Loucy (cell line): ENCODE measurements at regions not wholly inside any gene's neighbourhood (a gene's known extent, or its start where the extent isn't known, plus 50 kb on each side); places are given as distances from the start of the nearest gene placed in this dataset.

ENCODE experiments used
- H2AFZ ChIP-seq: fragments of 200-600 bp; sonication (generic); 2 replicates; pipeline ENCODE4 v1.6.0; 2016; ENCODE audit warnings: antibody characterized with exemption, mild to moderate bottlenecking, low read length, moderate library complexity
- H3F3A ChIP-seq: fragments of 200-600 bp; 2 replicates; pipeline ENCODE4 v1.6.0; 2016; ENCODE audit warnings: antibody characterized with exemption, low read depth, mild to moderate bottlenecking
- H3K27me3 ChIP-seq: fragments of 200-600 bp; sonication (generic); 2 replicates; pipeline ENCODE4 v1.6.1; 2014; ENCODE audit warnings: low read length, mild to moderate bottlenecking; ENCODE audit not compliant: insufficient read depth, poor library complexity, severe bottlenecking
- H3K36me3 ChIP-seq: fragments of 200-600 bp; sonication (generic); 2 replicates; pipeline ENCODE4 v1.6.1; 2016; ENCODE audit warnings: low read length; ENCODE audit not compliant: insufficient read depth
- H3K4me1 ChIP-seq: fragments of 200-600 bp; sonication (generic); 2 replicates; pipeline ENCODE4 v1.5.1; 2014; ENCODE audit warnings: low read length, mild to moderate bottlenecking; ENCODE audit not compliant: insufficient read depth, poor library complexity, severe bottlenecking
- H3K4me2 ChIP-seq: fragments of 200-600 bp; sonication (generic); 2 replicates; pipeline ENCODE4 v1.6.0; 2014; ENCODE audit warnings: antibody characterized with exemption, low read length, low read depth, mild to moderate bottlenecking; ENCODE audit not compliant: poor library complexity, severe bottlenecking
- H3K4me3 ChIP-seq: fragments of 200-600 bp; sonication (generic); 2 replicates; pipeline ENCODE4 v1.5.1; 2014; ENCODE audit warnings: low read length, mild to moderate bottlenecking, mixed read lengths; ENCODE audit not compliant: poor library complexity, severe bottlenecking
- H3K79me2 ChIP-seq: fragments of 200-600 bp; sonication (generic); 2 replicates; pipeline ENCODE4 v1.6.1; 2014; ENCODE audit warnings: low read length; ENCODE audit not compliant: insufficient read depth
- H3K9ac ChIP-seq: fragments of 200-600 bp; sonication (generic); 2 replicates; pipeline ENCODE4 v1.6.0; 2014; ENCODE audit warnings: mild to moderate bottlenecking, low read depth, low read length, moderate library complexity; ENCODE audit not compliant: poor library complexity, severe bottlenecking
- H3K9me2 ChIP-seq: fragments of 200-600 bp; sonication (generic); replicated peaks from 2 replicates; pipeline ENCODE4 v1.6.1; 2016; ENCODE audit warnings: low read depth, low read length, mixed read lengths
- H3K9me3 ChIP-seq: fragments of 200-600 bp; sonication (generic); 2 replicates; pipeline ENCODE4 v1.6.1; 2014; ENCODE audit warnings: mild to moderate bottlenecking, antibody characterized with exemption, low read length, low read depth; ENCODE audit not compliant: insufficient read depth
- H4K20me1 ChIP-seq: fragments of 200-600 bp; sonication (generic); 2 replicates; pipeline ENCODE4 v1.6.0; 2014; ENCODE audit warnings: antibody characterized with exemption, low read length, mild to moderate bottlenecking; ENCODE audit not compliant: insufficient read depth, poor library complexity, severe bottlenecking
- EZH2phosphoT487 ChIP-seq: fragments of 200-600 bp; IDR thresholded peaks from 2 replicates; pipeline ENCODE4 v1.6.1; 2018; ENCODE audit warnings: antibody characterized with exemption, mild to moderate bottlenecking, moderate library complexity, borderline replicate concordance
- TF ChIP-seq, protein P1 (sequence below): fragments of 200-600 bp; sonication (generic); conservative IDR thresholded peaks from 2 replicates; pipeline ENCODE4 v1.5.1; 2014; ENCODE audit warnings: mild to moderate bottlenecking, antibody characterized with exemption, low read length

DNA sequence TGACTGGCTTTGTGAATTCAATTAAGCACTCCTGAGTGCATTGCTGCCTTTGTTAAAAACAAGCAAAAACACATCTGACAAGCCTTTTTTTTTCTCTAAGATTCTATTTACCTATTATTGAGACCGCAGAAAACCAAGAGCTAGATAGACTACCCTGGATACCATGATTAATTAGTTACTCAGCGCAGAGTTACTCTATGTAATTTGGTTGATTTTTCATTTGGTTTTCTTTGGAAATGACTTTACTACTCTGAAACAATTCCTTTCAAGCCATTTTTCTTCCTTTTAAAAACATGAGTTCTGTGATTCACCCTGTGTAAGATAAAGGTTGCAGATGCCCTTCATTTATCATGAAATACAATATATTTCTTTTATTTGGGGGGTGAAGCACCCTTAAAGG is 421.6 kb upstream of the PIK3R1 start:
- no peak for TF ChIP-seq EZH2phosphoT487
- TF ChIP-seq, protein P1, sequence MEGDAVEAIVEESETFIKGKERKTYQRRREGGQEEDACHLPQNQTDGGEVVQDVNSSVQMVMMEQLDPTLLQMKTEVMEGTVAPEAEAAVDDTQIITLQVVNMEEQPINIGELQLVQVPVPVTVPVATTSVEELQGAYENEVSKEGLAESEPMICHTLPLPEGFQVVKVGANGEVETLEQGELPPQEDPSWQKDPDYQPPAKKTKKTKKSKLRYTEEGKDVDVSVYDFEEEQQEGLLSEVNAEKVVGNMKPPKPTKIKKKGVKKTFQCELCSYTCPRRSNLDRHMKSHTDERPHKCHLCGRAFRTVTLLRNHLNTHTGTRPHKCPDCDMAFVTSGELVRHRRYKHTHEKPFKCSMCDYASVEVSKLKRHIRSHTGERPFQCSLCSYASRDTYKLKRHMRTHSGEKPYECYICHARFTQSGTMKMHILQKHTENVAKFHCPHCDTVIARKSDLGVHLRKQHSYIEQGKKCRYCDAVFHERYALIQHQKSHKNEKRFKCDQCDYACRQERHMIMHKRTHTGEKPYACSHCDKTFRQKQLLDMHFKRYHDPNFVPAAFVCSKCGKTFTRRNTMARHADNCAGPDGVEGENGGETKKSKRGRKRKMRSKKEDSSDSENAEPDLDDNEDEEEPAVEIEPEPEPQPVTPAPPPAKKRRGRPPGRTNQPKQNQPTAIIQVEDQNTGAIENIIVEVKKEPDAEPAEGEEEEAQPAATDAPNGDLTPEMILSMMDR: no peak
- Histone ChIP-seq H3K4me2 (no peak overlapping the region), H3K27me3 (no peaks in the 10 kb centered on the region)

GRCh38 chr5:67793418-67793817 is 422.1 kb upstream of the PIK3R1 start:
- H3K9me3 ChIP-seq: no peaks in the 10 kb centered on the region
- TF ChIP-seq, protein P1: peak; percentile 37
- TF ChIP-seq EZH2phosphoT487: no peak
- no peak overlapping the region for H3K9ac ChIP-seq
- no peaks in the 10 kb centered on the region for H3K27me3 ChIP-seq
- no peak overlapping the region for H2AFZ ChIP-seq
- no peaks in the 10 kb centered on the region for H3K79me2 ChIP-seq
- no peaks in the 10 kb centered on the region for H3F3A ChIP-seq
- H3K9me2 ChIP-seq: no peaks in the 10 kb centered on the region
- no peaks in the 10 kb centered on the region for H3K4me1 ChIP-seq
- H3K4me2 ChIP-seq: no peak overlapping the region
- no peak overlapping the region for H3K4me3 ChIP-seq
- H4K20me1 ChIP-seq: no peaks in the 10 kb centered on the region
- no peaks in the 10 kb centered on the region for H3K36me3 ChIP-seq

More for the DNA sequence above, 421.6 kb upstream of the PIK3R1 start:
- H3K36me3 ChIP-seq: no peaks in the 10 kb centered on the region
- no peak overlapping the region for H3K4me3 ChIP-seq
- no peaks in the 10 kb centered on the region for H3K4me1 ChIP-seq
- no peak overlapping the region for H2AFZ ChIP-seq
- no peaks in the 10 kb centered on the region for H3K9me3 ChIP-seq
- no peaks in the 10 kb centered on the region for H3K79me2 ChIP-seq
- no peaks in the 10 kb centered on the region for H3F3A ChIP-seq
- no peaks in the 10 kb centered on the region for H4K20me1 ChIP-seq
- H3K9ac ChIP-seq: no peak overlapping the region
- no peaks in the 10 kb centered on the region for H3K9me2 ChIP-seq

DNA sequence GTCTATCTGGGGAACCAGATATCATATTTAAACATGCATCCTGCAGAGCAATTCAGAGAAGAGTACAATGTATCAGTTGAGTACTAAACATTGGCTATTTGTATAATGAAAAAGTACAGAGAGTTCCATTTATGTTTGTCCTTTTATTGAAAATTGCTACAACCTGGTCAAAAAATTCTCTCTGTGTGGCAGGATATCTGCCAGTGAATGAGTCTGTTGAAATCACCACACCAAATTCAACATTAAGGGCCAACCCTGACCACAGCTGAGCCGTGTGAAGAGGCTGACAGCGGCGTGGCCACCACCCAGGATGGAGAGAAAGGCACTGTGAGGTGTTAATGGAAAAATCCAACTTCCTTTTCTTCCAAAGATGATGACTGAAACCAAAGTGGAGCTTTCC is 422.7 kb upstream of the PIK3R1 start:
- Histone ChIP-seq H3K9ac (no peak overlapping the region), H3K9me3 (no peaks in the 10 kb centered on the region), H3K4me3 (no peak overlapping the region), H3K9me2 (no peaks in the 10 kb centered on the region), H3K4me1 (no peaks in the 10 kb centered on the region), H2AFZ (no peak overlapping the region), H3K4me2 (no peak overlapping the region), H3K27me3 (no peaks in the 10 kb centered on the region), H4K20me1 (no peaks in the 10 kb centered on the region), H3F3A (no peaks in the 10 kb centered on the region), H3K79me2 (no peaks in the 10 kb centered on the region), H3K36me3 (no peaks in the 10 kb centered on the region)
- TF ChIP-seq EZH2phosphoT487: no peak
- TF ChIP-seq, protein P1: no peak
